SK-N-SH treated with all-trans-retinoic acid at 6 μM for 48 hours (cell line): ENCODE measurements at regions not wholly inside any gene's neighbourhood (a gene's known extent, or its start where the extent isn't known, plus 50 kb on each side); places are given as distances from the start of the nearest gene placed in this dataset.

ENCODE experiments used
- RARB ChIP-seq: fragments of 250-450 bp; sonication (Bioruptor Pico); IDR thresholded peaks from 2 replicates; pipeline ENCODE4 v1.8.0; 2021; ENCODE audit warnings: mild to moderate bottlenecking, moderate library complexity
- TOX ChIP-seq: fragments of 250-450 bp; sonication (Bioruptor Pico); IDR thresholded peaks from 2 replicates; pipeline ENCODE4 v1.8.0; 2021; ENCODE audit warnings: mild to moderate bottlenecking, moderate library complexity, borderline replicate concordance
- ZFP3 ChIP-seq: fragments of 250-450 bp; sonication (Bioruptor Pico); IDR thresholded peaks from 2 replicates; pipeline ENCODE4 v1.5.0; 2020; ENCODE audit warnings: mild to moderate bottlenecking, moderate library complexity
- ZNF565 ChIP-seq: fragments of 450-650 bp; formaldehyde crosslinking; conservative IDR thresholded peaks from 2 replicates; pipeline ENCODE4 v1.5.0; 2020; ENCODE audit warnings: low read depth, mild to moderate bottlenecking, moderate library complexity

DNA sequence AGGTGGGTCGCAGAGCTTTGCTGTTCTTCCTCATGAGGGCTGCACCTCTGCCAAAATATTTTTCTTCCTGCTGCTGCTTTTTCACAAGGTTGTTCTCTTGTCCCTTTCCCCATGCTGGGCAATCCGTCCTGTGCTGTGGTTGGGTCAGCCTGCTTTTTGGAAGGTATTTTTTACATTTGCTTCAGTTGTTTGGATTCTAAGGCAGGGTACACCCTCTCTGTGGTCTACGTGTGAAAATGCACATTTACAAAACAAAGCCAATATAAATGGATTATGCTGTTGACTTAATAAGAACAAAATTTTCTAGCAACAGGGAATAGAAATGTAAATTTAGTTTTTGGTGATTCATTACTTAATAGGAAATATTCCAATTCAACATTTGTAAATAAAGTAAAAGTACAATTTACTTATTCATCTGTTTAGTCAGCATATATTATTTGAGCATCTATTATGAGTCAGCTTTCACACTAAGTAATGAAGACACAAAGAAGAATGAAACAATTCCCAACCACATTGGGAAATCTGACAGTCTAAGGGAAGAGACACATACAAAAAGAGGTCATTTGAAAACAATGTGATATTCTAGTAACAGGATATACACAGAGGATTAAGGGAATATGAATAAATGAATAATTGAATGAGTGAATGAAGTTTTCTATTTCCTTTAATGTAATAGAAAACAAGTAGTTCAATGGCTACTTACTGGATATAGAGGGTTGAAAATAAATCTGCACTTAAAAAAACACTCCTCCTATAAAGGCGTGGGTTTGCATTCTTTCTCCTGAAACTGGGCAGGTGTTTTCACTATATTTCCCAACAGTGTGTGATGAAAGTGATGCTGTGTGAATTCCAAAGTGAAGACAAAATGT, 94.6 kb upstream of the PRICKLE1 start:
- no peak for TF ChIP-seq RARB (CRISPR knock-in tag)
- no peak for TF ChIP-seq ZFP3
- no peak for TF ChIP-seq ZNF565
- TF ChIP-seq TOX (CRISPR knock-in tag) = no peak
